GM10248 (cell line): ENCODE measurements at regions not wholly inside any gene's neighbourhood (a gene's known extent, or its start where the extent isn't known, plus 50 kb on each side); places are given as distances from the start of the nearest gene placed in this dataset.

Experiments used
- CTCF ChIA-PET: fragments of 300-600 bp; sonication (Branson Sonifier 250); formaldehyde crosslinking; extraction: SDS; loops from one replicate; lab custom pipeline; 2021; ENCODE audit warnings: antibody characterized with exemption; lab: Yijun Ruan, JAX
- POLR2A ChIA-PET: fragments of 350-650 bp; sonication (Branson Sonifier 250); formaldehyde crosslinking; extraction: SDS; loops from one replicate; lab custom pipeline; 2020; ENCODE audit warnings: antibody characterized with exemption; lab: Yijun Ruan, JAX
- DNase-seq: peaks from one replicate; pipeline ENCODE4 v3.0.0; 2012; ENCODE audit errors: extremely low spot score
- TF ChIP-seq, protein P1 (sequence below): IDR thresholded peaks from 2 replicates; pipeline ENCODE4 v1.5.1; 2012; ENCODE audit warnings: mild to moderate bottlenecking, low read depth; ENCODE audit errors: extremely low read depth, missing control alignments, control extremely low read depth

DNA sequence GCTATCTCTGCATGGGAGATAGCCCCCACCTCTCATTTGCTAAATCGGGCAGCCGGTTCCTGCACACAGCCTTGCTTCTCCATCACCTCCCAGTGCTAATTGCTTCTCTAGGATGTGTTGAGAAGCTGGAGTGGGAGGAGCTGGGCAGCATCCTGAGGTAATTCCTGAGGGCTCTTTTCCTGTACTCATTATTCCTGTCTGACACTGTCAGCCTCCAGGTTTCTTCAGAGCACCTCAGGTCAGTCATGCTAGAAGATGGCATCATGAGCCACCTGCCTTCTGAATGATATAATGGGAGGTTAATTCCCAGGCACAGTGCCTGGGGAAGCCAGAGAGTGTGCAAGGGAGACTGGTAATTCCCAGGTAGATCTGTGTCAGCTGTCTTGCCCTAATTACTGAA is 133.0 kb downstream of the RAB38 start:
- no peak for DNase-seq
- ChIA-PET POLR2A (no interaction called here), CTCF (interaction anchor here (1.1 to 1.2 kb wide), 2 partner anchors 8 to 27 kb away, joined by 3 read pairs; no protein-coding TSS in a partner anchor)
- TF ChIP-seq, protein P1, sequence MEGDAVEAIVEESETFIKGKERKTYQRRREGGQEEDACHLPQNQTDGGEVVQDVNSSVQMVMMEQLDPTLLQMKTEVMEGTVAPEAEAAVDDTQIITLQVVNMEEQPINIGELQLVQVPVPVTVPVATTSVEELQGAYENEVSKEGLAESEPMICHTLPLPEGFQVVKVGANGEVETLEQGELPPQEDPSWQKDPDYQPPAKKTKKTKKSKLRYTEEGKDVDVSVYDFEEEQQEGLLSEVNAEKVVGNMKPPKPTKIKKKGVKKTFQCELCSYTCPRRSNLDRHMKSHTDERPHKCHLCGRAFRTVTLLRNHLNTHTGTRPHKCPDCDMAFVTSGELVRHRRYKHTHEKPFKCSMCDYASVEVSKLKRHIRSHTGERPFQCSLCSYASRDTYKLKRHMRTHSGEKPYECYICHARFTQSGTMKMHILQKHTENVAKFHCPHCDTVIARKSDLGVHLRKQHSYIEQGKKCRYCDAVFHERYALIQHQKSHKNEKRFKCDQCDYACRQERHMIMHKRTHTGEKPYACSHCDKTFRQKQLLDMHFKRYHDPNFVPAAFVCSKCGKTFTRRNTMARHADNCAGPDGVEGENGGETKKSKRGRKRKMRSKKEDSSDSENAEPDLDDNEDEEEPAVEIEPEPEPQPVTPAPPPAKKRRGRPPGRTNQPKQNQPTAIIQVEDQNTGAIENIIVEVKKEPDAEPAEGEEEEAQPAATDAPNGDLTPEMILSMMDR: no peak

DNA sequence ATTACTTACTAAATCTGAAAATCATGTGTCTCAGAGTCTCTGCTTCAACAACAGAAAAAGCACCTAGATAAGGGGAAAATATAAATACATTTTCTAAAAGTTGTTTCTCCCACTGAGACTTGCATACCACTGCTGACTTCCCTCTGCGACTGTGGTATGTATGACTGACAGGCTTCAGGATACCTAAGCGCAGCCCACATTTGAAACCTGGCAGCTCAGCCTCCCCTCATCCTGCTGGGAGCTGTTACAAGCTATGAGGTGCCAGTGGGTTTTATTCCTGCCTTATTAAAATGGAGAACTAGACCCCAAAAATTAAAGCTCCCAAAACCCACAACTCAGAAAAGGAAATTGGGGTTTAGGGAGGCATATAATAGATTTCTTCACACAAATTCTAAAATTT is 133.6 kb downstream of the RAB38 start:
- POLR2A ChIA-PET: no interaction called here

DNA sequence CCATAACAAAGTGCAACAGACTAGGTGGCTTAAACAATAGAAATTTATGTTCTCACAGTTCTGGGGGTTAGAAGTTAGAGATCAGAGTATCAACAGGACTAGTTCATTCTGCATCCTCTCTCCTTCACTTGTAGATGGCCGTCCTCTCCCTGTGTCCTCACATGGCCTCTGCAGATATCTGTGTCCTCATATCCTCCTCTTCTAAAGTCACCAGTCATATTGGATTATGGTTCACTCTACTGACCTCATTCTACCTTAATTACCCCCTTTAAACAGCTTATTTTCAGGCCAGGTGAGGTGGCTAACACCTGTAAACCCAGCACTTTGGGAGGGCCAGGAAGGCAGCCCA is 135.1 kb downstream of the RAB38 start:
- TF ChIP-seq, protein P1: no peak
- ChIA-PET CTCF (no interaction called here), POLR2A (no interaction called here)
- no peak for DNase-seq

More for the DNA sequence above, 133.6 kb downstream of the RAB38 start:
- TF ChIP-seq, protein P1: no peak
- CTCF ChIA-PET: interaction anchor here (1.1 kb wide), 1 partner anchor 9 kb away, joined by 3 read pairs; no protein-coding TSS in a partner anchor
- no peak for DNase-seq

DNA sequence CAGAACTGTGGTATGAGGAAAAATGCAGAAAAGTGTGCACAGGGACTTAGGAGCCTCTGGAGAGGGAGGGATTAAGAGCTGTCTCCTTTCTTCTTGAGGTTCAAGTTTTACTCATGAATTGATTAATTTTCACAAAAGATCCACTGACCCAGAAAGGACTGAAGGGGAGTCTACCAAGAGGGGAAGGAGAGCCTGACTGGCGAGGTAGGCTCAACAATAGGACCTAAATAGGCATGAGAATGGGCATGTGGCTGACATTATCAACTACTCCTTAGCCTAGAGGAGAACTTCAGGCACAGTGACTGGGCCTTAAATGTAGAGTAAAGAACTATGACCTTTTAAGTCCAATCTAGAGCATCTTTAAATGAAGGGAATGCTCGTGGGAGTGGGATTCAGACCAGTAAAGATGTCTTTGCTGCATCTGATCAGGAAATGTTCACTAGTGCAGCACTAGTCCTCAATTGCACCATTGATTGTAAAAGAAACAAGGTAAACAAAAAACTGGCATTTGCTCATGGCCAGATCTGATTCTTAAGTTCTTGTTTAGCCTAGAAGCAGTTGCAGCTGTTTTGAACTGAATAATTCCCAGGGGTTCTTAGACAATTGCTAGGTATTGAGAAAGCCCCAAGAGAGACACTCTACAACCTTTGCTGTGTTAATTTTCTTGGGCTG is 135.6 kb downstream of the RAB38 start:
- ChIA-PET POLR2A (no interaction called here), CTCF (no interaction called here)
- TF ChIP-seq, protein P1: no peak
- DNase-seq: no peak

DNA sequence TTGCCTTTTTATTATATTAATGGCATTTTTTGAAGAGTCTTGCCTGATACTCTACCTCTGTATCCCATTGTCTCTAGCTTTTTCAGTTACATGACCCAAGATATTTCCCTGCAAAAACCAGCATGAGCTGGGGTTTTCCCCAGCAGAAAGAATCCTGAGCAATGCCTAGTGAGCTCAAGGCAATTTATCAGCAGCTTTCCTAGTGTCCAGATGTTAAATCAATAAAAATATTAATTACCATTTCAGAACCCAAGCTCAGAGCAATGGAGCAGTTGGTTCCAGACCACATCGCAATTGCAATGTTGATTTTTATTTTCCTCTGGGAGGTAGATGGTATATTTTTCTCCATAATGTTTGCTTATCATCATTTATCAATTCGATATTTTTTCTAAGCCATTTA is 137.2 kb downstream of the RAB38 start:
- TF ChIP-seq, protein P1: no peak
- ChIA-PET CTCF (interaction anchor here (0.7 kb wide), 1 partner anchor 20 kb away, joined by 3 read pairs; no protein-coding TSS in a partner anchor), POLR2A (no interaction called here)
- DNase-seq: no peak

DNA sequence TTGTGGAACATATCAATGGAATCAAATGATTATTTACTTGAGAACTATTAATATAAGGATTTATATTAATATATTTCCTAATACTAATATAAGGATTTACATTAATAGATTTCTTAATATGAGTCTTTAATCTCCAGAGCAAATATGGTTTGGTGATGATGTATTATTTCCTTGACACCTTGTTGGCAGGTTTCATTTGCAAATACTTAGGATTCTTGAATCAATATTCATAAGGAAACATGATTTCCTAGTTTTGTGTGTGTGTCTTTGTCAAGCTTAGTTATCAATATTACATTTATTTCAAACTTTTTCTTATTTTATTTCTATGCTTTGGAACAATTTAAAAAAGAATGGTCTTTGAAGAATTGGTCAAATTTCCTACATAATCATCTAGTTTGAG is 138.5 kb downstream of the RAB38 start:
- DNase-seq: no peak
- ChIA-PET CTCF (no interaction called here), POLR2A (no interaction called here)
- TF ChIP-seq, protein P1: no peak

DNA sequence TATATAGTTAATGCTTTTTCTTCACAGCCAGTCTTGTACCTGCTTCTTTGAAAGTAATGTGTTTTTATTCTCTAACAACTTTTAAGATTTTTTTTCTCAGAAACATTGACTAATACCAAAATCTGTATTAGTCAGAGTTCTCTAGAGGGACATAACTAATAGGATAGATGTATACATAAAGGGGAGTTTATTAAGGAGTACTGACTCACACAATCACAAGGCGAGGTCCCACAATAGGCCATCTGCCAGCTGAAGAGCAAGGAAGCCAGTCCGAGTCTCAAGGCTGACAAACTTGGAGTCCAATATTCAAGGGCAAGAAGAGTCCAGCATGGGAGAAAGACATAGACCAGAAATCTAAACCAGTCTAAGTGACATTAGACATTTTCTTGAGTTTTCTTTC is 140.0 kb downstream of the RAB38 start:
- ChIA-PET POLR2A (no interaction called here), CTCF (no interaction called here)
- DNase-seq: no peak
- TF ChIP-seq, protein P1: no peak
